HG02588 (cell line): ENCODE measurements at regions not wholly inside any gene's neighbourhood (a gene's known extent, or its start where the extent isn't known, plus 50 kb on each side); places are given as distances from the start of the nearest gene placed in this dataset.
"Not testable (repeated sequence)": the region's sequence is repeated elsewhere in the genome, so short reads cannot be mapped to it uniquely, and the experiment has no call there.

Source experiments
- ATAC-seq: cut with Tn5 transposase; IDR thresholded peaks from one replicate; pipeline ENCODE4 v1.9.1; 2021; ENCODE audit warnings: mild to moderate bottlenecking, moderate library complexity; ENCODE audit not compliant: unreplicated experiment

DNA sequence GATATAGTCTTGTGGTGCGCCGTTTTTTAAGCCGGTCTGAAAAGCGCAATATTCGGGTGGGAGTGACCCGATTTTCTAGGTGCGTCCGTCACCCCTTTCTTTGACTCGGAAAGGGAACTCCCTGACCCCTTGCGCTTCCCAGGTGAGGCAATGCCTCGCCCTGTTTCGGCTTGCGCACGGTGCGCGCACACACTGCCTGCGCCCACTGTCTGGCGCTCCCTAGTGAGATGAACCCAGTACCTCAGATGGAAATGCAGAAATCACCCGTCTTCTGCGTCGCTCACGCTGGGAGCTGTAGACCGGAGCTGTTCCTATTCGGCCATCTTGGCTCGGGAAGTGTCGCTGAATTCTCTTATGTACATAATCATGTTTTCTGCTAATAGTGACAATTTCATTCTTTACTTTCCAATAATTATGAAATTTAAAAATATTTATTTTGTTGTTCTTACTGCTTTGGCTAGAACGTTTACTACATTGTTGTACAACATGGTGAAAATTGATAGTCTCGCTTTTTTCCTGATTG is 61.2 kb upstream of the MINDY3 start:
- ATAC-seq = not testable (repeated sequence)

- no peak for ATAC-seq
Observed at GRCh38 chr10:15931376-15931775, 71.1 kb upstream of the MINDY3 start.

DNA sequence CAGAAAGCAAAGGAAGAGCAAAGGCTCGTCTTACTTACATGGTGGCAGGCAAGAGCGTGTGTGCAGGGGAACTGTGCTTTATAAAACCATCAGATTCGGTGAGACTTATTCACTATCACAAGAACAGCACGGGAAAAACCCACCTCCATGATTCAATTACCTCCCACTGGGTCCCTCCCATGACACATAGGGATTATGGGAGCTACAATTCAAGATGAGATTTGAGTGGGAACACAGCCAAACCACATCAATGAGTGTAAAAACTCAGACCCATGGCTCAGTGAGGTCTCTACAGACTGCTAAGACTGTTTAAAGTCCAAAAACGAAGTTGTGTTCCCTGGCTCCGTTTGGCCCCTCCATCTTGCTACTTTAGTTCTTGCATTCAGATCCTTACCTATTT is 79.2 kb upstream of the MINDY3 start:
- ATAC-seq = not testable (repeated sequence)

GRCh38 chr10:15943426-15943825 is 83.1 kb upstream of the MINDY3 start:
- ATAC-seq = no peak

GRCh38 chr10:15954188-15954587 is 93.9 kb upstream of the MINDY3 start:
- no peak for ATAC-seq

GRCh38 chr10:15960277-15960676 is 100.0 kb upstream of the MINDY3 start:
- no peak for ATAC-seq

DNA sequence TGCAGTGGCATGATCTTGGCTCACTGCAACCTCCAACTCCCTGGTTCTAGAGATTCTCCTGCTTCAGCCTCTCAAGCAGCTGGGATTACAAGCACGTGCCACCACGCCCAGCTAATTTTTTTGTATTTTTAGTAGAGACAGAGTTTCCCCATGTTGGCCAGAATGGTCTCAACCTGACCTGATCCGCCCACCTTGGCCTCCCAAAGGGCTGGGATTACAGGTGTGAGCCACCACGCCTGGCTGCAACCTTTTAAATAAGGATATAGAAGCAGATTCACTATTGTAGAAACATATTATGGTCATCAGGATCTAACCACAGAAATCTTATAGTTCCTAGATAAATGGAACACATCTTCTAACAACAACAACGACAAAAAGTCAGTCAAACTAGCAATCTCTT is 112.4 kb upstream of the MINDY3 start:
- not testable (repeated sequence) for ATAC-seq

GRCh38 chr10:15985690-15986089 is 125.4 kb upstream of the MINDY3 start:
- no peak for ATAC-seq

GRCh38 chr10:15990535-15991129 is 130.3 kb upstream of the MINDY3 start:
- no peak for ATAC-seq

- ATAC-seq = no peak
Observed at GRCh38 chr10:15997313-15997712, 137.0 kb upstream of the MINDY3 start.

DNA sequence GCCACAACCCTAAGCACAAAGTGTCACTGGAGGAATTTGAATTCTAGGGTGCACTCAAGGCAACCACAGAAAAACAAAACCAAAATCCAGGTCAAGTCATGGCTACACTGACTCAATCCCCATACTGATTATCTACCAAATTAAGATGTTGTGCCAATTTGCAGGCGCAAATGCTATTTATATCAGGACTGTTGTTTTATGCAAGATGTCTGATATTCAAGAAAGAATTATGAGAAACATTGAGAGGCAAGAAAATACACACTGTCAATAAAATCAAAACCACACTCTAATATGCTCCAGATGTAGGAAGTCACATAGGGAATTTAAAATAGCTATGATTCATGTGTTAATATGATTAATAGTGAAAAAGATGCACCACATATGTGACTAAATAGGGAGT is 141.3 kb upstream of the MINDY3 start:
- ATAC-seq = no peak

DNA sequence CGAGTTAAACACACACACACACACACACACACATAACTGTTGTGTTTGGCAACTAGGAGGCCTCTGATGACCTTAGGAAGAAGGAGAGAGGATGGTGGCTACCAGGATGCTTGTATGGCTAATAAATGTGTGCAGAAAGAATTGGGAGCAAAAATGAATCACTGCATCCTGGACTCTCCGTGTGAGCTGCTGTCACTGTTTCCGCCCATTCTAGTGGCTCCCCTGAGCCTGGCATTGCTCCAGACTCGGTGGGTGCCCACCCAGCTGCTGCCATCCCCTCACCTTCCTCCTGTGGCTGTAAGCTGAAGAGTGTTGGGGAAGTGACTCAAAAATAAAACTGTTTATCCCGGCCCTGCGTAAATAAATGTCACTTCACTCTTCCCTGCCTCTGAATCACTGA is 149.5 kb upstream of the MINDY3 start:
- ATAC-seq = no peak

- ATAC-seq = no peak
Observed at GRCh38 chr10:16011548-16011947, 151.2 kb upstream of the MINDY3 start.

GRCh38 chr10:16014469-16014868 is 154.2 kb upstream of the MINDY3 start:
- no peak for ATAC-seq

DNA sequence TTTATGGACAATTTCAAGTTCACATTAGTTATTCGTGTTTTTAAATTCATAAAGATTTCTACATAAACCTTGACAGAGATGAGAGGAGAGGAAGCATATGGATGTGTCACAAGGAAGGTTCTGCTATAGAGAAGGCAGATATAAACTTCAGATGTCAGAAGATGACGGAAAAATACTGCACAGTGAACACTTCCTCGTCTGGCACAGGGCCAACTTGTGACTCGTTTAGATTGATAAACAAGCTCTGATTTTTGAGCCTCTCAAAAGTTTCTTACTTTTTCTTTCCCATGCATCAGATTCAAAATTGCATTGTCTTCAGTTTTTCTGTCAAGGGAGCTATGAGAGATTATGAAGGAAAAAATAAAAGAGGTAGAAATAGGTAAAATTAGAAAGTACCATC is 156.4 kb upstream of the MINDY3 start:
- no peak for ATAC-seq

DNA sequence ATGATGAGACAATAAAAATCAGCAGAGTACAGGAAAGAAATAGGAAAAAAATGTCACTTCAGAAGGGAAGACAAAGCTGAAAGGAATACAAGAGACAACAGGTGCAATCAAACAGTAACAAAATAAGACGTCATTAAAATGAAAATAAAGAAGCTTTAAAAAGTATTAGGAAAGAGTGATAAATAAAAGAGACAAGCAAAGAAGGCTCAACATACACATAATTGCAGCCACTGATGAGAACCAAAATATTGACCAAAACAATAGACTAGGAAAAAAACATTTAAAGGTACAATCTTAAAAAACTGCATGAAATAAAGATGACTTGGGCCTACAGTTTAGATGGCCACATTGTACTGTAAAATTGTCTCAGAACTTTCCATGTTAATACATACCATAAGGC is 160.5 kb upstream of the MINDY3 start:
- no peak for ATAC-seq

DNA sequence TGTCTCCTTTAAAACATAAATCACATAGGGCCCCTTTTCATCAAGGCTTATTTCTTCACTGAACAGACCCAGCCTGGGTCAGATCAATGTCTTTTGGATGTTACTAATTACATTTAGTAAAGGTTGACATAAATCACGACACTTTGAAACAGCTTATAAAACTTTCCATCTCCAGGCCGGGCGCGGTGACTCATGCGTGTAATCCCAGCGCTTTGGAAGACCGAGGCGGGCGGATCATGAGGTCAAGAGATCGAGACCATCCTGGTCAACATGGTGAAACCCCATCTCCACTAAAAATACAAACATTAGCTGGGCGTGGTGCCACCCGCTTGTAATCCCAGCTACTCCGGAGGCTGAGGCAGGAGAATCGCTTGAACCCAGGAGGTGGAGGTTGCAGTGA is 166.5 kb upstream of the MINDY3 start:
- not testable (repeated sequence) for ATAC-seq

DNA sequence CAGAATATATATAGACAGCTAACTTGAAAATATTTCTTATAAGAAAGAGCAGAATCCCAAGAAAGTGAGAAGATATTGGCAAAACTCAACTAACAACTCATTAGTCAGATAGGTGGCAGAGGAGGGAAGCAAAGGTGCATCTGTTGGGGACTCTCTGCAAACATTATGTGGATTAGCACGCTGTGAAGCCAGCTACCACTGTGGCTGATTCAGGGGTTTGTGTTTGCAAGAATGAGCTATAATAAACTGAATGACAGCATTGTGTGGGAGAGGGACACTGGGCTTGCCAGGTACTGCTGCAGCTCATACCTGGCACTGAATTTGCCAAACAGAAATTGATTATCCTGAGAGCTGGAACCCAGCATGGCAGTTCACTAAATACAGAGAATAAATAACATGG is 170.3 kb upstream of the MINDY3 start:
- ATAC-seq = no peak

GRCh38 chr10:16049050-16049449 is 188.7 kb upstream of the MINDY3 start:
- ATAC-seq = no peak

- no peak for ATAC-seq
Observed at GRCh38 chr10:16049782-16050181, 189.5 kb upstream of the MINDY3 start.

GRCh38 chr10:16063350-16063749 is 203.0 kb upstream of the MINDY3 start:
- no peak for ATAC-seq

DNA sequence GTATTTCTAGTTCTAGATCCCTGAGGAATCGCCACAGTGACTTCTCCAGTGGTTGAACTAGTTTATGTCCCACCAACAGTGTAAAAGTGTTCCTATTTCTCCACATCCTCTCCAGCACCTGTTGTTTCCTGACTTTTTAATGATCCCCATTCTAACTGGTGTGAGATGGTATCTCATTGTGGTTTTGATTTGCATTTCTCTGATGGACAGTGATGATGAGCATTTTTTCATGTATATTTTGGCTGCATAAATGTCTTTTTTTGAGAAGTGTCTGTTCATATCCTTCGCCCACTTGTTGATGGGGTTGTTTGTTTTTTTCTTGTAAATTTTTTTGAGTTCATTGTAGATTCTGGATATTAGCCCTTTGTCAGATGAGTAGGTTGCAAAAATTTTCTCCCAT is 223.2 kb upstream of the MINDY3 start:
- not testable (repeated sequence) for ATAC-seq

DNA sequence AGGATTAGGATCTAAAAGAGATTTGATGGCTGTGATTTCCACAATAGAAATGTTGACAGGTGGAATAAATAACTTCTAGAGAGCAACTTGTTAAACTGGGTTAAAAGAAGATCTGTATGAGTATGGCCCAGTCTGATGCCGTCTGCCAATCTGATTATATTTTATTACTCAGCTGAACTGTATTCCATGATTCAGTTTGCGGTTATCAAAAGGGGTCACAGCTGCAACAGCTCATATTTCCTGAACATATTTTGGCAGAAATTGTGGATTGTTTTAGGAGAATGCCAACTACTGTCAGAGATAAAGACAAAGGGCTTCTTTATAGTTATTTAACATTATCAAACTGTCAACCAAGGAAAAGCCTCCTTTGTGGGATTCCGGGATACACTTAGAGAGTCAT is 244.8 kb upstream of the MINDY3 start:
- no peak for ATAC-seq
